A673 (cell line): ENCODE measurements at regions not wholly inside any gene's neighbourhood (a gene's known extent, or its start where the extent isn't known, plus 50 kb on each side); places are given as distances from the start of the nearest gene placed in this dataset.
A peak's percentile ranks its signal among the peaks of the same experiment; 100 is the strongest.

ENCODE experiments used
- BruUV-seq: library from RNA; stranded (reverse); fragments of 400-500 nt; replicated peaks from 2 replicates; lab custom pipeline; 2021; lab: Mats Ljungman, UMichigan
- CTCF ChIA-PET: fragments of 300-600 bp; sonication (Branson Sonifier 250); formaldehyde crosslinking; loops from one replicate; lab custom pipeline; 2022; ENCODE audit warnings: antibody characterized with exemption; lab: Charles Lee
- POLR2A ChIA-PET: fragments of 300-600 bp; sonication (Branson Sonifier 250); formaldehyde crosslinking; loops from one replicate; lab custom pipeline; 2022; ENCODE audit warnings: antibody characterized with exemption; ENCODE audit not compliant: low non-redundant PET; lab: Charles Lee
- DNase-seq: peaks from one replicate; pipeline ENCODE4 v3.0.0-alpha.2; 2015; ENCODE audit warnings: low spot score
- H3K27ac ChIP-seq: fragments of 200-600 bp; sonication (generic); 2 replicates; pipeline ENCODE4 v1.5.1; 2016; ENCODE audit warnings: mixed run types, low read depth, mild to moderate bottlenecking, mixed read lengths, antibody characterized with exemption, low read length; ENCODE audit not compliant: poor library complexity, severe bottlenecking
- H3K27me3 ChIP-seq: fragments of 200-600 bp; sonication (generic); replicated peaks from 2 replicates; pipeline ENCODE4 v1.6.1; 2017; ENCODE audit warnings: mixed run types, low read depth, mild to moderate bottlenecking, mixed read lengths, antibody characterized with exemption, low read length; ENCODE audit not compliant: insufficient read depth, poor library complexity
- H3K36me3 ChIP-seq: fragments of 200-600 bp; sonication (generic); 2 replicates; pipeline ENCODE4 v1.6.1; 2016; ENCODE audit warnings: mixed run types, mild to moderate bottlenecking, mixed read lengths, antibody characterized with exemption, low read length; ENCODE audit not compliant: insufficient read depth, poor library complexity, severe bottlenecking
- H3K4me1 ChIP-seq: fragments of 200-600 bp; sonication (generic); 2 replicates; pipeline ENCODE4 v1.6.1; 2017; ENCODE audit warnings: mixed run types, mild to moderate bottlenecking, mixed read lengths, antibody characterized with exemption, low read length; ENCODE audit not compliant: insufficient read depth, poor library complexity, severe bottlenecking
- H3K4me3 ChIP-seq: fragments of 200-600 bp; sonication (generic); 2 replicates; pipeline ENCODE4 v1.5.1; 2016; ENCODE audit warnings: low read depth, mixed run types, mild to moderate bottlenecking, mixed read lengths, low read length; ENCODE audit not compliant: poor library complexity, severe bottlenecking
- H3K9me3 ChIP-seq: fragments of 200-600 bp; sonication (generic); 2 replicates; pipeline ENCODE4 v1.6.1; 2016; ENCODE audit warnings: mixed run types, low read depth, mild to moderate bottlenecking, mixed read lengths, antibody characterized with exemption, low read length; ENCODE audit not compliant: poor library complexity, severe bottlenecking
- EZH2 ChIP-seq: fragments of 200-600 bp; sonication (generic); IDR thresholded peaks from 2 replicates; pipeline ENCODE4 v1.6.1; 2017; ENCODE audit warnings: borderline replicate concordance, low read depth, mild to moderate bottlenecking, mixed read lengths, antibody characterized with exemption, low read length; ENCODE audit not compliant: poor library complexity, severe bottlenecking
- intact Hi-C: fragments of 100-400 bp; cut with micrococcal nuclease; formaldehyde crosslinking; loops from one replicate; pipeline ENCODE4 v1.10.0; 2022; ENCODE audit not compliant: unreplicated experiment
- TF ChIP-seq, protein P1 (sequence below): fragments of 300-800, 200-600 bp; sonication (generic); conservative IDR thresholded peaks from 2 replicates; pipeline ENCODE4 v1.5.1; 2017; ENCODE audit warnings: low read depth, mild to moderate bottlenecking, antibody characterized with exemption, low read length, moderate library complexity, mixed read lengths

DNA sequence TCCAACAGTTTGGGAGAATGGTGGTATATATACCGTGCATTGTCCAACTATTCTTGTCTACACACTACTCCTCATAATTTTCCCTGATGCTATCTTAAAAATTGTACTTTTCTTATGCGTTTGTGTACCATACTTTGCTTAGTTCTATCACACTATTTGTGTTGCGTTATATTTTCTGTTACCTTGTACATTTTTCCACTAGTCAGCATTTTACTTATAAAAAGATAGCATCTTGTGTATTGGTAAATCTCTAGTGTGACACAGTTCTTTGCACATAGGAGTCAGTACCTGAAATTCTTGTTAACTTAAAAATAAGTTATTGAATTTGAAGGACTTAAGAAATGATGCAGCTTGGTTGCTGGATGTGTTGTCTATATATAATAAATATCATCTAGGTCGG lies 201.8 kb upstream of the LMO3 start:
- H3K9me3 ChIP-seq = no peaks in the 10 kb centered on the region
- ChIA-PET CTCF (no interaction called here), POLR2A (no interaction called here)
- DNase-seq = no peak
- BruUV-seq = no TSS peak
- no peak overlapping the region for H3K27ac ChIP-seq
- no peaks in the 10 kb centered on the region for H3K36me3 ChIP-seq
- H3K4me1 ChIP-seq = no peaks in the 10 kb centered on the region
- intact Hi-C loops = no loop called here
- TF ChIP-seq EZH2 = no peak
- TF ChIP-seq, protein P1, sequence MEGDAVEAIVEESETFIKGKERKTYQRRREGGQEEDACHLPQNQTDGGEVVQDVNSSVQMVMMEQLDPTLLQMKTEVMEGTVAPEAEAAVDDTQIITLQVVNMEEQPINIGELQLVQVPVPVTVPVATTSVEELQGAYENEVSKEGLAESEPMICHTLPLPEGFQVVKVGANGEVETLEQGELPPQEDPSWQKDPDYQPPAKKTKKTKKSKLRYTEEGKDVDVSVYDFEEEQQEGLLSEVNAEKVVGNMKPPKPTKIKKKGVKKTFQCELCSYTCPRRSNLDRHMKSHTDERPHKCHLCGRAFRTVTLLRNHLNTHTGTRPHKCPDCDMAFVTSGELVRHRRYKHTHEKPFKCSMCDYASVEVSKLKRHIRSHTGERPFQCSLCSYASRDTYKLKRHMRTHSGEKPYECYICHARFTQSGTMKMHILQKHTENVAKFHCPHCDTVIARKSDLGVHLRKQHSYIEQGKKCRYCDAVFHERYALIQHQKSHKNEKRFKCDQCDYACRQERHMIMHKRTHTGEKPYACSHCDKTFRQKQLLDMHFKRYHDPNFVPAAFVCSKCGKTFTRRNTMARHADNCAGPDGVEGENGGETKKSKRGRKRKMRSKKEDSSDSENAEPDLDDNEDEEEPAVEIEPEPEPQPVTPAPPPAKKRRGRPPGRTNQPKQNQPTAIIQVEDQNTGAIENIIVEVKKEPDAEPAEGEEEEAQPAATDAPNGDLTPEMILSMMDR = no peak
- no peaks in the 10 kb centered on the region for H3K27me3 ChIP-seq
- no peak overlapping the region for H3K4me3 ChIP-seq

DNA sequence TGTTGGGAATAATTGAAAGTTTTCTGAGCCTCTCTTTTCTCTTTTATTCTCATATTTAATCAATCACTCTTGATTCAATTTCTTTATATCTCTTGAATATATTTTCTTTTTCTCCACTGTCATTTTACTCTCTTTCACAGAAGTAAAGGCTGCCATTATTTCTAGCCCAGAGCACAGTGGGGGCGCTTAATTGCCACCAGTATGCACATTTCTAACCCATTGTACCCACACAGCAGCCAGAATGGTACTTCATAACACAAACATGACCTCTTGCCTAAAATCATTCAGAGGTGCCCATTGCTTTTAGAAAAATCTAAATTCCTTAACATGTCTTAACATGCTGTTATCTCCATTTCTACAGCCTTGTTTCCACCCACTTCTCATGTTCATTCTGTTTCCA lies 190.2 kb upstream of the LMO3 start:
- intact Hi-C loops = no loop called here
- no peak for DNase-seq
- ChIA-PET CTCF (no interaction called here), POLR2A (no interaction called here)
- no peaks in the 10 kb centered on the region for H3K4me1 ChIP-seq
- H3K27me3 ChIP-seq = no peaks in the 10 kb centered on the region
- H3K36me3 ChIP-seq = no peaks in the 10 kb centered on the region
- no TSS peak for BruUV-seq
- H3K27ac ChIP-seq = no peak overlapping the region
- TF ChIP-seq, protein P1 = no peak
- TF ChIP-seq EZH2 = no peak
- no peak overlapping the region for H3K4me3 ChIP-seq
- H3K9me3 ChIP-seq = no peaks in the 10 kb centered on the region

DNA sequence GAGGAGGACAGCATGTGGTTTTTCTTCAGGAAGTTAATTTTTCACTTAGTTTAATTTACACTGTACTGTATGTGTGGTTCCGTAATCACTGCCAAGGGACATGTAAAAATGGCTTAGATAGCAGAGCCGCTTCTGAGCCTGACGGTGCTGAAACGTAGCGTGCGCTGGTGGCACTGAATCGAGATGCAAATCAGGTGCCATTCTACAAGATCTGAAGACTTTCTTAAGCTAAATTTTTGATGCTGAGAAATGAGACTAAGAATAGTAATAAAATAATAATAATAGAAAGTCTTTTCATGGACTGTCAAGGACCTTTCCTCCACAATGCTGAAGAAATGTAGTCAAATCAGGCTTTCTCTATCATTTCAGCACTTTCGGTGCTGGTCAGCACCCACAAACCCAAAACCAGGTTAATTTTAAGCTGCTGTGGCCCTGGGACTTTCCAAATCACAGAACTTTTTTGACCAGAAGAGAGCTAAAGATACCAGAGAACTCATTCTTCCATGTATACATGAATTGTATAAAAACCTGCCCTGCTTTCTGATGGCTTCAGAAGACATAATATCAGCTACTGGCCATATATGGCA lies 183.3 kb upstream of the LMO3 start:
- Histone ChIP-seq H3K4me1 (peaks cover 3% of the 10 kb centered on the region), H3K27ac (no peak overlapping the region), H3K9me3 (no peaks in the 10 kb centered on the region), H3K27me3 (no peaks in the 10 kb centered on the region), H3K36me3 (no peaks in the 10 kb centered on the region), H3K4me3 (no peak overlapping the region)
- ChIA-PET POLR2A (no interaction called here), CTCF (no interaction called here)
- no peak for TF ChIP-seq EZH2
- TF ChIP-seq, protein P1 = no peak
- intact Hi-C loops = no loop called here
- peak; percentile 28 for DNase-seq
- no TSS peak for BruUV-seq
